WTC11 (cell line): ENCODE measurements at regions not wholly inside any gene's neighbourhood (a gene's known extent, or its start where the extent isn't known, plus 50 kb on each side); places are given as distances from the start of the nearest gene placed in this dataset.

Experiments
- CREM ChIP-seq: sonication (generic); formaldehyde crosslinking; IDR thresholded peaks from 2 replicates; pipeline ENCODE4 v1.8.1; 2022; ENCODE audit warnings: mild to moderate bottlenecking, missing genetic modification reagents, moderate library complexity
- FOXK1 ChIP-seq: sonication (generic); formaldehyde crosslinking; IDR thresholded peaks from 2 replicates; pipeline ENCODE4 v1.8.0; 2022; ENCODE audit warnings: mild to moderate bottlenecking, moderate library complexity, missing genetic modification reagents
- JUN ChIP-seq: sonication (generic); formaldehyde crosslinking; IDR thresholded peaks from 2 replicates; pipeline ENCODE4 v1.8.0; 2023; ENCODE audit warnings: mild to moderate bottlenecking, missing genetic modification reagents
- KAT7 ChIP-seq: sonication (generic); formaldehyde crosslinking; IDR thresholded peaks from 2 replicates; pipeline ENCODE4 v1.8.1; 2023; ENCODE audit warnings: missing genetic modification reagents, mild to moderate bottlenecking, borderline replicate concordance
- NFE2L1 ChIP-seq: sonication (generic); formaldehyde crosslinking; IDR thresholded peaks from 2 replicates; pipeline ENCODE4 v1.8.1; 2023; ENCODE audit warnings: missing genetic modification reagents
- NFYB ChIP-seq: sonication (generic); formaldehyde crosslinking; conservative IDR thresholded peaks from 2 replicates; pipeline ENCODE4 v1.8.0; 2022; ENCODE audit warnings: low read depth, missing genetic modification reagents
- NR3C1 ChIP-seq: sonication (generic); formaldehyde crosslinking; conservative IDR thresholded peaks from 2 replicates; pipeline ENCODE4 v1.8.1; 2023; ENCODE audit warnings: low read depth, mild to moderate bottlenecking, missing genetic modification reagents
- RORB ChIP-seq: fragments of 250-450 bp; sonication (Bioruptor Pico); IDR thresholded peaks from 2 replicates; pipeline ENCODE4 v1.9.0; 2021; ENCODE audit warnings: mild to moderate bottlenecking
- SP1 ChIP-seq: sonication (generic); formaldehyde crosslinking; conservative IDR thresholded peaks from 2 replicates; pipeline ENCODE4 v1.8.1; 2022; ENCODE audit warnings: missing genetic modification reagents
- ZNF263 ChIP-seq: sonication (generic); formaldehyde crosslinking; IDR thresholded peaks from 2 replicates; pipeline ENCODE4 v1.8.1; 2022; ENCODE audit warnings: low read depth, mild to moderate bottlenecking, moderate library complexity, missing genetic modification reagents
- TF ChIP-seq, protein P1 (sequence below): fragments of 200-600 bp; IDR thresholded peaks from 2 replicates; pipeline ENCODE4 v1.8.0; 2022; ENCODE audit warnings: antibody characterized with exemption
- TF ChIP-seq, protein P2 (sequence below): sonication (generic); formaldehyde crosslinking; IDR thresholded peaks from 2 replicates; pipeline ENCODE4 v1.8.1; 2023; ENCODE audit warnings: mild to moderate bottlenecking, missing genetic modification reagents
- TF ChIP-seq, protein P3 (sequence below): sonication (generic); formaldehyde crosslinking; IDR thresholded peaks from 2 replicates; pipeline ENCODE4 v1.8.1; 2022; ENCODE audit warnings: mild to moderate bottlenecking, moderate library complexity, missing genetic modification reagents
- TF ChIP-seq, protein P4 (sequence below): sonication (generic); formaldehyde crosslinking; IDR thresholded peaks from 2 replicates; pipeline ENCODE4 v1.8.0; 2022; ENCODE audit warnings: mild to moderate bottlenecking, missing genetic modification reagents

- TF ChIP-seq NR3C1 (CRISPR knock-in tag) (no peak), RORB (no peak), ZNF263 (CRISPR knock-in tag) (no peak), FOXK1 (no peak), NFE2L1 (CRISPR knock-in tag) (no peak), CREM (CRISPR knock-in tag) (no peak), SP1 (CRISPR knock-in tag) (no peak), KAT7 (no peak), JUN (CRISPR knock-in tag) (no peak), NFYB (CRISPR knock-in tag) (no peak)
- TF ChIP-seq, protein P1, sequence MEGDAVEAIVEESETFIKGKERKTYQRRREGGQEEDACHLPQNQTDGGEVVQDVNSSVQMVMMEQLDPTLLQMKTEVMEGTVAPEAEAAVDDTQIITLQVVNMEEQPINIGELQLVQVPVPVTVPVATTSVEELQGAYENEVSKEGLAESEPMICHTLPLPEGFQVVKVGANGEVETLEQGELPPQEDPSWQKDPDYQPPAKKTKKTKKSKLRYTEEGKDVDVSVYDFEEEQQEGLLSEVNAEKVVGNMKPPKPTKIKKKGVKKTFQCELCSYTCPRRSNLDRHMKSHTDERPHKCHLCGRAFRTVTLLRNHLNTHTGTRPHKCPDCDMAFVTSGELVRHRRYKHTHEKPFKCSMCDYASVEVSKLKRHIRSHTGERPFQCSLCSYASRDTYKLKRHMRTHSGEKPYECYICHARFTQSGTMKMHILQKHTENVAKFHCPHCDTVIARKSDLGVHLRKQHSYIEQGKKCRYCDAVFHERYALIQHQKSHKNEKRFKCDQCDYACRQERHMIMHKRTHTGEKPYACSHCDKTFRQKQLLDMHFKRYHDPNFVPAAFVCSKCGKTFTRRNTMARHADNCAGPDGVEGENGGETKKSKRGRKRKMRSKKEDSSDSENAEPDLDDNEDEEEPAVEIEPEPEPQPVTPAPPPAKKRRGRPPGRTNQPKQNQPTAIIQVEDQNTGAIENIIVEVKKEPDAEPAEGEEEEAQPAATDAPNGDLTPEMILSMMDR: no peak
- TF ChIP-seq, protein P2, sequence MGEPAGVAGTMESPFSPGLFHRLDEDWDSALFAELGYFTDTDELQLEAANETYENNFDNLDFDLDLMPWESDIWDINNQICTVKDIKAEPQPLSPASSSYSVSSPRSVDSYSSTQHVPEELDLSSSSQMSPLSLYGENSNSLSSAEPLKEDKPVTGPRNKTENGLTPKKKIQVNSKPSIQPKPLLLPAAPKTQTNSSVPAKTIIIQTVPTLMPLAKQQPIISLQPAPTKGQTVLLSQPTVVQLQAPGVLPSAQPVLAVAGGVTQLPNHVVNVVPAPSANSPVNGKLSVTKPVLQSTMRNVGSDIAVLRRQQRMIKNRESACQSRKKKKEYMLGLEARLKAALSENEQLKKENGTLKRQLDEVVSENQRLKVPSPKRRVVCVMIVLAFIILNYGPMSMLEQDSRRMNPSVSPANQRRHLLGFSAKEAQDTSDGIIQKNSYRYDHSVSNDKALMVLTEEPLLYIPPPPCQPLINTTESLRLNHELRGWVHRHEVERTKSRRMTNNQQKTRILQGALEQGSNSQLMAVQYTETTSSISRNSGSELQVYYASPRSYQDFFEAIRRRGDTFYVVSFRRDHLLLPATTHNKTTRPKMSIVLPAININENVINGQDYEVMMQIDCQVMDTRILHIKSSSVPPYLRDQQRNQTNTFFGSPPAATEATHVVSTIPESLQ (CRISPR knock-in tag): no peak
- TF ChIP-seq, protein P3, sequence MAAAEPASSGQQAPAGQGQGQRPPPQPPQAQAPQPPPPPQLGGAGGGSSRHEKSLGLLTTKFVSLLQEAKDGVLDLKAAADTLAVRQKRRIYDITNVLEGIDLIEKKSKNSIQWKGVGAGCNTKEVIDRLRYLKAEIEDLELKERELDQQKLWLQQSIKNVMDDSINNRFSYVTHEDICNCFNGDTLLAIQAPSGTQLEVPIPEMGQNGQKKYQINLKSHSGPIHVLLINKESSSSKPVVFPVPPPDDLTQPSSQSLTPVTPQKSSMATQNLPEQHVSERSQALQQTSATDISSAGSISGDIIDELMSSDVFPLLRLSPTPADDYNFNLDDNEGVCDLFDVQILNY (CRISPR knock-in tag): no peak
- TF ChIP-seq, protein P4, sequence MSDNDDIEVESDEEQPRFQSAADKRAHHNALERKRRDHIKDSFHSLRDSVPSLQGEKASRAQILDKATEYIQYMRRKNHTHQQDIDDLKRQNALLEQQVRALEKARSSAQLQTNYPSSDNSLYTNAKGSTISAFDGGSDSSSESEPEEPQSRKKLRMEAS (CRISPR knock-in tag): no peak
These were observed 67.8 kb upstream of the TAB2 start for GRCh38 chr6:149249370-149250357.
